KOPT-K1 (cell line): ENCODE measurements at regions not wholly inside any gene's neighbourhood (a gene's known extent, or its start where the extent isn't known, plus 50 kb on each side); places are given as distances from the start of the nearest gene placed in this dataset.
"Not testable (repeated sequence)": the region's sequence is repeated elsewhere in the genome, so short reads cannot be mapped to it uniquely, and the experiment has no call there.

Experiments used
- H3K27ac ChIP-seq: fragments of 200-600 bp; sonication (generic); 2 replicates; pipeline ENCODE4 v1.5.1; 2016; ENCODE audit warnings: antibody characterized with exemption, mild to moderate bottlenecking, low read depth, low read length; ENCODE audit not compliant: poor library complexity, severe bottlenecking
- H3K36me3 ChIP-seq: fragments of 200-600 bp; sonication (generic); 2 replicates; pipeline ENCODE4 v1.5.1; 2017; ENCODE audit warnings: antibody characterized with exemption, mild to moderate bottlenecking, low read length, moderate library complexity; ENCODE audit not compliant: insufficient read depth
- H3K9me3 ChIP-seq: fragments of 200-600 bp; sonication (generic); 2 replicates; pipeline ENCODE4 v1.5.1; 2017; ENCODE audit warnings: antibody characterized with exemption, low read length, mild to moderate bottlenecking; ENCODE audit not compliant: insufficient read depth, poor library complexity, severe bottlenecking

DNA sequence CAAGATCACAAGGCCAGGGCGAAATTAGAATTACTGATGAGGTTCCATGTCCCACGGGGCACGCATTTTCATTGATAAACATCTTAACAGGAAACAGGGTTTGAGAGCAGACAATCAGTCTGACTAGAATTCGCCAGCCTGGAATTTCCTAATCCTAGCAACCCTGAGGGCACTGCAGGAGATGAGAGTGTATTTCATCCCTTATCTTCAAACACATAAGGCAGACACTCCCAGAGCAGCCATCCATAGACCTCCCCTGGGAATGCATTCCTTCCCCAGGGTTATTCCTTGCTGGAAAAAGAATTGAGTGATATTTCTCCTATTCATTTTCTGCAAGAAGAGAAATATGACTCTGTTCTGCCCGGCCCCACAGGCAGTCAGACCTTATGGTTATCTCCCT is 821.7 kb downstream of the MAT2B start:
- not testable (repeated sequence) for H3K9me3 ChIP-seq, H3K36me3 ChIP-seq, H3K27ac ChIP-seq

DNA sequence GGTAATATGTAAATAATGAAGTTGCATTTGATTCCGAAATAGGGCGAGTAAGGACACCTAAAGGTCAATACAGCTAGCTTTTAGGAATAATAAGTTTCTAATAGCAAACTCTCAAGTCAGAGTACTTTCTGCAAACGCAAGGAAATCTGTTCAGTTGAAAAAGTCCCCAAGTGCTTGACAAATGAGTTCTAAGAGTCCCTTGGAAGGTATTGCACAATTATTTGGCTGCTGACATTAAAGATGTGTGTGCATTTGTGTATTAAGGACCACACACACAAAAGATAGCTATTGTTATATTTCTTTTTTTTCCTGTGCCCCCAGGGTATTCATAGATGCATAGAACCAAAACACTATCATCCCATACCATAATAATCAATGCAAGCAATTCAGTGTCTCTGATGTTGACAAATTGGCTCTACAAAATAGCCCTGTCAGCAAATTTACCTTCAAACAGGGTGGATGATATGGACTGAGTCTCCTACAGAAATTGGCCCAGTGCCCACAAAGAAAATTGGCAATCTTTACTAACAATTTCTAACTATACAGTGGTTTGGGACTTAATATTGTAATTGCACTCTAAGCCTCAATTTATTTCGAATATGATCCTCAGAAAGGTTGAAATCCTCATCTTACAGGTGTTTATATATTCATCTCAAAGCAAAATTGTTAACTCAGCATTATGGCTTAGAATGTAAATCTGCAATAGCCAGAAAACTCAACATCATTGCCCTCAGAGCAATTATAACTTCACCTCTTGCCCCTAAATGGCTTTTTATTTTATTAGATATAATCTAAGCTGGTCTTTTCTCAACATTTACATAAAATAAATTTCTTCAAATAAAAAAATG is 827.2 kb downstream of the MAT2B start:
- no peaks in the 10 kb centered on the region for H3K36me3 ChIP-seq
- no peak overlapping the region for H3K27ac ChIP-seq
- H3K9me3 ChIP-seq, result no peaks in the 10 kb centered on the region

DNA sequence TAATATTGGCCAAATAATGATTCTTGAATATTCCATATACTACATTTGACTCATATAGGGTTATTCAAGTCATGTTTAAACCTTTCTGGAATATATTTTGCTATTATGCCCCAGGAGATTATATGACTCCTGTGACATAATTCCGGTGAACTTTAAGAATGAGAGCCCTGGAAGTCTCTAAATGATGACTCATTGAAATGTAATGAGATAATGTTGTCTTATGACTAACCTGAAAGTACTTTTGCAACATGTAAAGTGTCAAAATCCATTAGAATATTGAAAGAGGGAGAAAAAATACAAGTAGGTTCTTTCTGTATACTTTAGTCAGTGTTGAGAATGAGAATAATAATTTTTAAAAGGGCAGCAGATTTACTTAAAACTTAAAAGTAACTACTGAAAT is 830.4 kb downstream of the MAT2B start:
- no peaks in the 10 kb centered on the region for H3K36me3 ChIP-seq
- no peaks in the 10 kb centered on the region for H3K9me3 ChIP-seq
- no peak overlapping the region for H3K27ac ChIP-seq

DNA sequence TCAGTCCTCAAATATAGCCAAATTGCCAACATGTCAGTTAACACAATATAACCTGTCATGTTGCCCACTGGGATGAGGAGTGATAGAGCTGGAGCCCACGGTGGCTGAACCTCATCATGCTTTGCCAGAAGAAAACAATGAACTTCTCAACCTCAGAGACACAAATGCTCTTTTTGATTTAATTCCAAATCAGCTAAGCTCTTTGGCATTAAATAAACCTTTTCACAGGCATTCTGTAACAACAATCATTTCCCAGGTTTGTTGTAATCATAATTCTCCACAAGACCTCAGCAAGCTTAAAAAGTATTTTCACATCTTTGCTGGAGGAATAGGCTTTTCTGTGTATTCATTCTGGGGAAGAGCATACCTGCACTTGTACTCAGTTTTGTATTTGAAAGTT is 830.9 kb downstream of the MAT2B start:
- no peaks in the 10 kb centered on the region for H3K36me3 ChIP-seq
- H3K27ac ChIP-seq, result no peak overlapping the region

GRCh38 chr5:164336906-164337305 is 831.5 kb downstream of the MAT2B start:
- no peaks in the 10 kb centered on the region for H3K9me3 ChIP-seq
- no peak overlapping the region for H3K27ac ChIP-seq
- no peaks in the 10 kb centered on the region for H3K36me3 ChIP-seq

More for the DNA sequence above, 830.9 kb downstream of the MAT2B start:
- H3K9me3 ChIP-seq, result no peaks in the 10 kb centered on the region

DNA sequence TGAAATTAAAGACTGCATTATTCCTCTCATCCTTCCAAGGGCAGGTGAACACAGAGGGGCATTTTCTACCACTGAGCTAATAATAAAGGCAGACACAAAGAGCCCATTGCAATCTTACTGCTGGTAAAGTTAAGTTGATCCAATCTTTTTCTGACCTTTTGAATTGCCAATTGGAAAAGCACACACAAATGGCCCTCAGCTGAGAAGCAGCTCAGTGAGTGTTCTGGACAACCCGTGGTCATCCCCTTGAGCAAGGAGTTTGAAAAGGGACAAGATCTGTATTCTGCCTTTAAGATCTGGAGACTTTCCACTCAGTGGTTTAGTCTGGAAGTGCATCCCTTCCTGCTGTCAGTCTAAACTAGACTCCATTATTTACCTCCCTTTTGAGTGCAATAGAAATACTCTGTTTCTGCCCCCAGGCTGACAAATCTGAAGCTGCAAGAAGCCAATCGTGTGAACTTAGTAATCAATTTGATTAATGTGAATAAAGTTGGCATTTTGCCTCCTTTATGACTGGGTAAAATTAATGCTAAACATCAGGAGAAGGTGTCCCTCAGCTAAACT is 835.7 kb downstream of the MAT2B start:
- no peaks in the 10 kb centered on the region for H3K36me3 ChIP-seq
- H3K27ac ChIP-seq, result no peak overlapping the region
- no peaks in the 10 kb centered on the region for H3K9me3 ChIP-seq

DNA sequence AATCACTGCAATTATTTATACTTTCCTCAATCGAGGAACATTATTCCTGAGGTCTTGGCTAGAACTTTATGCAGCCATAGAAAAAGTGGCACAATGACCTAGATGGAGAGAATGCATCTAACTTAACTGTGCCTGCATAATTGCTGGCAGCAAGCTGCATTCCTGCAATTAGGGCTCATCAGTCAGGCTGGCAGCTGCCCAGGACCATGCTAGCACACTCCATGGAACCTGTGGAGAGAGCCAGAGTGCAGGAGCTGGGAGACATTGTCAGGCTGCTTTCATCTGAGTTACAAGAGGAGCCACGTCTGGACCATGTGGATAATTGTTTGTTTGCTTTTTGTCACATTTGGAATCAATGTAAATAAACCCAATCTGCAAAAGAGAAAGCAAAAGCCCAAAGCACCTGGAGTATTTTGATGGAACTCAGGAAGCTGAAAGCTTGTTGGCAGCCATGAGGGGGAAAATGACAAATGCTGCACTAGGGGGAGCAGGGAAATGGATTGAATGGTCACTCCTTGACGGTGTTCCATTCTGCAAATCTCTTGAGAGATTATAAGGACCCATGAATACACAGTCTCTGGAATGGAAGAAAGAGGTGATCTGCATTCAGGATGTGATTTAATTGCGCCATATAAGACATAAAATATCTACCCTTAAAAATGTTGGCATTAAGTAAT is 839.9 kb downstream of the MAT2B start:
- Histone ChIP-seq H3K36me3 (no peaks in the 10 kb centered on the region), H3K9me3 (no peaks in the 10 kb centered on the region), H3K27ac (no peak overlapping the region)

DNA sequence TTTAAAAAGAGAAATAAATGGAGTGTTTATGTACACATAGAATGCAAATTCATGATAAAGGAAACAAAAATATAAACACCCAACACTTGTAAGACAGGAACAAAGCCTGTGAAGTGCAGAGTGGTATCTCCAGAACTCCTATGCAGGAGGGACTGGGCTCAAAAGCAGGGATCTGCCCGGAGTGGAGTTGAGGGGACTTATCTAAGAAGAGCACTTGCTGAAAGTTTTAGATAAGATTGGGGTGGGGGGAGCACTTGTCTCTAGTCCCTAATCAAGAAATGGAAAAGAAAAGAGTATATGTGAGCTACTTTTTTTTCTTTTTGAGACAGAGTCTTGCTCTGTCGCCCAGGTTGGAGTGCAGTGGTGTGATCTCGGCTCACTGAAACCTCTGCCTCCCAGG is 840.4 kb downstream of the MAT2B start:
- Histone ChIP-seq H3K27ac (no peak overlapping the region), H3K9me3 (no peaks in the 10 kb centered on the region), H3K36me3 (no peaks in the 10 kb centered on the region)

- no peaks in the 10 kb centered on the region for H3K9me3 ChIP-seq
- H3K36me3 ChIP-seq, result no peaks in the 10 kb centered on the region
- H3K27ac ChIP-seq, result no peak overlapping the region
These were observed 841.6 kb downstream of the MAT2B start for GRCh38 chr5:164346785-164347630.

DNA sequence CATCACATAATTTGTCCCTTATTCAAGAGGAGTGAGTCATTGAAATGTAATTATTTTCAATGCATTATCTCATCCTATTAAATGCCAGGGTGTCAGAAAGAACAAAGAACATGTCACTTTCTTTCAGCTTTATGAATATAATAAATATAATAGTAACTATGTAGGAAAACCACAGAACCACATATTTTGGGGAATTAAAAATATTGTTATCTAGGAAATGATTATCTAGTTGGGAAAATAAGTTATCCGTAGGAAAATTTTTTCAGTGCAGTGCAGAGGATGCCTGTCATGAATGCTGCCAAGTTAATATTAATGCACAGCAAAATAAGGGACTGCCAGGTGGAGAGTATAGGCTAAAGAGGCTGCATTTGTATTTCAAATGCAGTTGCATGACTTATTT is 844.8 kb downstream of the MAT2B start:
- Histone ChIP-seq H3K27ac (no peak overlapping the region), H3K9me3 (no peaks in the 10 kb centered on the region), H3K36me3 (no peaks in the 10 kb centered on the region)

DNA sequence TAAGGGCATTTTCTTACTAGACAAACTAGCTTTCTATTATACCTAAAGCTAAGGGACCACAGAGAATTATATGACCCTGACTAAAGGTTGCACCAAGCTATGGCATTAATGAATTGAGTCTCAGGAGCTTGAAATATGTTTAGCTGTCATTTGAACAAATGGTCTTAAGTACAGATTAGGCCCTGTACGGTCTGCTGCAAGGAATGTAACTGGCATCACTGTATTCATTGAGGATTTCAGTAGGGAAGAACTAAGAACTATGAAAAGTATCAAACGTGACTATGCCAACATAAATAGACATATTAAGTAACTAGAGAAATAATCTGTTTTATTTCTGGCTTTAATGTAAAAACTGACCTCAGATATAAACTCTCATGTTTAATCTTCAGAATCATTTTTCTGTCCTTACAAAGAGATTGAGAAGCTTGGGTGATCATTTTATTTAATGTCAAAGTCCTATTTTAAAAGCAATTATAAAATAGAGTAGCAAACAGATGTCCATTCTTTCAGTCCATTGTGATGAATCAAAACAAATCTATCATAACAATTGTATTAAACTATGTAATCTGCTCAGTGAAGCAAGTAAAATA is 845.9 kb downstream of the MAT2B start:
- H3K27ac ChIP-seq, result no peak overlapping the region
- no peaks in the 10 kb centered on the region for H3K36me3 ChIP-seq
- no peaks in the 10 kb centered on the region for H3K9me3 ChIP-seq

DNA sequence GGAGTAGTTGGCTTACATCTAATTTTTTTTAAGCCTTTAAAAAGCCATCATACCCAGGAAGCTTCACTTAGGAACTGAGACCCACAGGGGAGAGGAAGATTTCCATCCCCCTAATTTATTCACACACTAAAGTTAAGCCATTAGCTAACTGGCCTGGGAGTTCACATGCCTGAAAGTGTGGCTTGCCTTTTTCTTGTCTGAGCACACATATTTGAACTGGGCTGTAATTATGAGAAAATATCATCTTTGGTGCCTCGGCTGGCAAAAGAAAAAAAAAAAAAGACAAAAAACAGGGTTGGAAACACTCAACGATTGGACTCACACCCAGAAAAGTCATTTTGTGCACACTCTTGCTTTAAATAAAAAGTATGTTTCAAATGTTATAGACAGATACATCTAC is 847.3 kb downstream of the MAT2B start:
- no peak overlapping the region for H3K27ac ChIP-seq
- H3K9me3 ChIP-seq, result no peaks in the 10 kb centered on the region

DNA sequence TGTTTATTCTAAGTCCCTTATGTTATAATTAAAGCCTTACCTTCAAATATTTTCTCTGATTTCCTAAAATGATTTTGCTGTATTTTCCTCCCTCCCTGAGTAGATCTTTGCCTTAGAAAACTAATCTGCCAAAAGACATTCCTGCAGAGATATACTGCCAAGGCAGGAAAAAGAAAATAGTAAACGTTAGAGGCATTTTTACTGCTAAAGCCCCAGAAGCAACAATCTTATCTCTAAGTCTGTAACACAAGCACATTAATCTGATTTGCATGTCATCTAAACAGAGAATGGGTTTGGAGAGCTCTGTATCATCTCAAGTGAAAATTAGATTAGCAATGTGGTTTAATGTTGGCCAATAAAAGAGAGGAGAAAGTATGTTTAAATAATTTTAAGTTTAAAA is 847.7 kb downstream of the MAT2B start:
- H3K9me3 ChIP-seq, result no peaks in the 10 kb centered on the region
- no peak overlapping the region for H3K27ac ChIP-seq
- no peaks in the 10 kb centered on the region for H3K36me3 ChIP-seq

More for the DNA sequence above, 847.3 kb downstream of the MAT2B start:
- H3K36me3 ChIP-seq, result no peaks in the 10 kb centered on the region

DNA sequence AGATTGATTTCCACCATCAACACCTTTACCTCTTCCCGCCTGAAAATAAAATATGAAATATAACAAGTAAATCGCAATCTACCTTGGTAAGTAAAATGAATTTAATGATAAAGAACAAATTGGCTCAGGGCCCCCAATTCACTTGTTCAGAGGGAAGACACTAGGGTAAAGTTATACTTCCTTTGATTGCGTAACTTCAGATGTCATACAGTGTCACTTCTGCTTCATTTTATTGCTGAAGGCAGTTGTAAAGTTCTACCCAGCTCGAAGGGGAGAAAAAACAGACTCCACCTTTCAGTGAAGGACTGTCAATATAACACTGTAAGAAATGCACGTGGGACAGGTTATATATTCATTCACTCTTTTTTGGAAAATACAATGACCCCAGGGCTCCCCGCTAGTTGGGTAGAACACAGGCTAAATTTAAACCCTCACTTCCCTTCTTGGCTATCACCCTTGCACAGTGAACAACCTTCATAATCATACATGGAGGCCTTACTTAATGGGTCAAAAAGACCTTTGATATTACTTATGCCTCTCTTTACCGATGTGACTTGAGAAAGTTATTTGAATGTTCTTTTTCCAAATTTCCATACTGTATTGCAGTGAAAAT is 848.8 kb downstream of the MAT2B start:
- Histone ChIP-seq H3K36me3 (no peaks in the 10 kb centered on the region), H3K9me3 (no peaks in the 10 kb centered on the region), H3K27ac (no peak overlapping the region)
